ENCODE measurements at regions not wholly inside any gene's neighbourhood (a gene's known extent, or its start where the extent isn't known, plus 50 kb on each side); places are given as distances from the start of the nearest gene placed in this dataset.
"Not testable (repeated sequence)": the region's sequence is repeated elsewhere in the genome, so short reads cannot be mapped to it uniquely, and the experiment has no call there.

- H3K27ac Mint-ChIP-seq; H3K4me3 ChIP-seq (ENCODE audit: control extremely low read depth in 1 of 5, extremely low read depth in 1 of 5, insufficient read depth in 1 of 5, low read depth in 2 of 5, low read length in 4 of 5); ATAC-seq (ENCODE audit: low read depth); H3K4me1 ChIP-seq (ENCODE audit: control insufficient read depth in 2 of 2, insufficient read depth in 2 of 2, low read length in 2 of 2); H2AFZ ChIP-seq (ENCODE audit: insufficient read depth, low read depth, low read length, poor library complexity, severe bottlenecking); POLR2A ChIA-PET; H3K4me3 Mint-ChIP-seq; H3K27me3 ChIP-seq (replicated peaks in 1 of 4; ENCODE audit: control extremely low read depth in 1 of 4, control insufficient read depth in 3 of 4, insufficient read depth in 4 of 4, low read length in 3 of 4); H3K27ac ChIP-seq (ENCODE audit: low read length in 2 of 2); H3K9ac ChIP-seq (ENCODE audit: low read length); CTCF ChIA-PET; DNase-seq; H3K27me3 Mint-ChIP-seq; H3K4me2 ChIP-seq (replicated peaks; ENCODE audit: low read depth, low read length, poor library complexity, severe bottlenecking); H4K20me1 ChIP-seq (ENCODE audit: control insufficient read depth, insufficient read depth, low read length, poor library complexity, severe bottlenecking); H3K79me2 ChIP-seq (ENCODE audit: control insufficient read depth, insufficient read depth, low read length); H3K4me1 Mint-ChIP-seq; H3K36me3 ChIP-seq (replicated peaks in 1 of 2; ENCODE audit: control extremely low read depth in 1 of 2, control insufficient read depth in 1 of 2, extremely low read depth in 1 of 2, insufficient read depth in 2 of 2, low read length in 1 of 2); H3K9me3 ChIP-seq (ENCODE audit: control extremely low read depth in 1 of 3, control insufficient read depth in 2 of 3, insufficient read depth in 1 of 3, low read length in 2 of 3); H3K9me3 Mint-ChIP-seq (ENCODE audit: insufficient read depth); intact Hi-C loops (cut with micrococcal nuclease): not testable (repeated sequence)
- no CpG with 5 or more reads among the region's 3 CpGs for WGBS (ENCODE audit: insufficient coverage)
Measured at GRCh38 chr15:22699881-22700280, 86.6 kb upstream of the NIPA1 start.

GRCh38 chr15:22710831-22711341 lies 75.6 kb upstream of the NIPA1 start:
- H3K27me3 Mint-ChIP-seq, result peaks cover 20% of the 10 kb centered on the region
- H3K79me2 ChIP-seq (ENCODE audit: control insufficient read depth, insufficient read depth, low read length); H3K9me3 Mint-ChIP-seq (ENCODE audit: insufficient read depth); H3K27me3 ChIP-seq (replicated peaks in 1 of 4; ENCODE audit: control extremely low read depth in 1 of 4, control insufficient read depth in 3 of 4, insufficient read depth in 4 of 4, low read length in 3 of 4); H3K4me3 Mint-ChIP-seq; POLR2A ChIA-PET; H3K4me1 ChIP-seq (ENCODE audit: control insufficient read depth in 2 of 2, insufficient read depth in 2 of 2, low read length in 2 of 2); H3K4me3 ChIP-seq (ENCODE audit: control extremely low read depth in 1 of 5, extremely low read depth in 1 of 5, insufficient read depth in 1 of 5, low read depth in 2 of 5, low read length in 4 of 5); H3K27ac Mint-ChIP-seq; H3K4me2 ChIP-seq (replicated peaks; ENCODE audit: low read depth, low read length, poor library complexity, severe bottlenecking); H3K9me3 ChIP-seq (ENCODE audit: control extremely low read depth in 1 of 3, control insufficient read depth in 2 of 3, insufficient read depth in 1 of 3, low read length in 2 of 3); H3K36me3 ChIP-seq (replicated peaks in 1 of 2; ENCODE audit: control extremely low read depth in 1 of 2, control insufficient read depth in 1 of 2, extremely low read depth in 1 of 2, insufficient read depth in 2 of 2, low read length in 1 of 2); H3K27ac ChIP-seq (ENCODE audit: low read length in 2 of 2); H3K4me1 Mint-ChIP-seq; H2AFZ ChIP-seq (ENCODE audit: insufficient read depth, low read depth, low read length, poor library complexity, severe bottlenecking); intact Hi-C loops (cut with micrococcal nuclease); CTCF ChIA-PET; H3K9ac ChIP-seq (ENCODE audit: low read length); DNase-seq; ATAC-seq (ENCODE audit: low read depth); H4K20me1 ChIP-seq (ENCODE audit: control insufficient read depth, insufficient read depth, low read length, poor library complexity, severe bottlenecking): not testable (repeated sequence)
- no CpG with 5 or more reads among the region's 18 CpGs for WGBS (ENCODE audit: insufficient coverage)

- ATAC-seq (ENCODE audit: low read depth); H3K36me3 ChIP-seq (replicated peaks in 1 of 2; ENCODE audit: control extremely low read depth in 1 of 2, control insufficient read depth in 1 of 2, extremely low read depth in 1 of 2, insufficient read depth in 2 of 2, low read length in 1 of 2); H3K9ac ChIP-seq (ENCODE audit: low read length); H3K4me2 ChIP-seq (replicated peaks; ENCODE audit: low read depth, low read length, poor library complexity, severe bottlenecking); H3K27ac Mint-ChIP-seq; H2AFZ ChIP-seq (ENCODE audit: insufficient read depth, low read depth, low read length, poor library complexity, severe bottlenecking); H3K27ac ChIP-seq (ENCODE audit: low read length in 2 of 2); H3K79me2 ChIP-seq (ENCODE audit: control insufficient read depth, insufficient read depth, low read length); H3K9me3 ChIP-seq (ENCODE audit: control extremely low read depth in 1 of 3, control insufficient read depth in 2 of 3, insufficient read depth in 1 of 3, low read length in 2 of 3); H3K27me3 ChIP-seq (replicated peaks in 1 of 4; ENCODE audit: control extremely low read depth in 1 of 4, control insufficient read depth in 3 of 4, insufficient read depth in 4 of 4, low read length in 3 of 4); CTCF ChIA-PET; H4K20me1 ChIP-seq (ENCODE audit: control insufficient read depth, insufficient read depth, low read length, poor library complexity, severe bottlenecking); H3K4me3 ChIP-seq (ENCODE audit: control extremely low read depth in 1 of 5, extremely low read depth in 1 of 5, insufficient read depth in 1 of 5, low read depth in 2 of 5, low read length in 4 of 5); H3K4me1 ChIP-seq (ENCODE audit: control insufficient read depth in 2 of 2, insufficient read depth in 2 of 2, low read length in 2 of 2); DNase-seq; H3K9me3 Mint-ChIP-seq (ENCODE audit: insufficient read depth); POLR2A ChIA-PET; intact Hi-C loops (cut with micrococcal nuclease); H3K4me1 Mint-ChIP-seq: not testable (repeated sequence)
- Mint-ChIP-seq H3K4me3 (peak overlapping the region; percentile 77), H3K27me3 (peaks cover 29% of the 10 kb centered on the region)
- no CpG with 5 or more reads among the region's 1 CpG for WGBS (ENCODE audit: insufficient coverage)
Measured at GRCh38 chr15:22713933-22714332, 72.5 kb upstream of the NIPA1 start.

GRCh38 chr15:22714358-22715132 lies 71.9 kb upstream of the NIPA1 start:
- H3K27ac ChIP-seq (ENCODE audit: low read length in 2 of 2); H3K27ac Mint-ChIP-seq; H4K20me1 ChIP-seq (ENCODE audit: control insufficient read depth, insufficient read depth, low read length, poor library complexity, severe bottlenecking); intact Hi-C loops (cut with micrococcal nuclease); H3K36me3 ChIP-seq (replicated peaks in 1 of 2; ENCODE audit: control extremely low read depth in 1 of 2, control insufficient read depth in 1 of 2, extremely low read depth in 1 of 2, insufficient read depth in 2 of 2, low read length in 1 of 2); CTCF ChIA-PET; H3K4me1 ChIP-seq (ENCODE audit: control insufficient read depth in 2 of 2, insufficient read depth in 2 of 2, low read length in 2 of 2); H3K9me3 ChIP-seq (ENCODE audit: control extremely low read depth in 1 of 3, control insufficient read depth in 2 of 3, insufficient read depth in 1 of 3, low read length in 2 of 3); POLR2A ChIA-PET; H3K27me3 ChIP-seq (replicated peaks in 1 of 4; ENCODE audit: control extremely low read depth in 1 of 4, control insufficient read depth in 3 of 4, insufficient read depth in 4 of 4, low read length in 3 of 4); H3K9me3 Mint-ChIP-seq (ENCODE audit: insufficient read depth); H3K4me1 Mint-ChIP-seq; H3K9ac ChIP-seq (ENCODE audit: low read length); H3K79me2 ChIP-seq (ENCODE audit: control insufficient read depth, insufficient read depth, low read length): not testable (repeated sequence)
- Histone ChIP-seq H3K4me3 (ENCODE audit: control extremely low read depth in 1 of 5, extremely low read depth in 1 of 5, insufficient read depth in 1 of 5, low read depth in 2 of 5, low read length in 4 of 5) (peak overlapping the region in 1 of 5 experiments; percentile 11), H3K4me2 (replicated peaks; ENCODE audit: low read depth, low read length, poor library complexity, severe bottlenecking) (peak overlapping the region; percentile 46), H2AFZ (ENCODE audit: insufficient read depth, low read depth, low read length, poor library complexity, severe bottlenecking) (peak overlapping the region; percentile 28)
- WGBS (ENCODE audit: insufficient coverage), result 6% methylated on average over 34 of the region's 77 CpGs
- ATAC-seq (ENCODE audit: low read depth) (peak; percentile 21), DNase-seq (peak; percentile 13)
- Mint-ChIP-seq H3K4me3 (peak overlapping the region; percentile 77), H3K27me3 (peaks cover 30% of the 10 kb centered on the region)
